Activated naive CD4-positive, alpha-beta T cell treated with Interleukin-2 at 50 U/mL for 16 hours (primary cell): ENCODE measurements at regions not wholly inside any gene's neighbourhood (a gene's known extent, or its start where the extent isn't known, plus 50 kb on each side); places are given as distances from the start of the nearest gene placed in this dataset.
A peak's percentile ranks its signal among the peaks of the same experiment; 100 is the strongest.

Experiments used
- DNase-seq: peaks from one replicate; pipeline ENCODE4 v3.0.0-alpha.2; 2020

GRCh38 chr7:114859477-114859876 is 62.4 kb upstream of the MDFIC start:
- no peak for DNase-seq

DNA sequence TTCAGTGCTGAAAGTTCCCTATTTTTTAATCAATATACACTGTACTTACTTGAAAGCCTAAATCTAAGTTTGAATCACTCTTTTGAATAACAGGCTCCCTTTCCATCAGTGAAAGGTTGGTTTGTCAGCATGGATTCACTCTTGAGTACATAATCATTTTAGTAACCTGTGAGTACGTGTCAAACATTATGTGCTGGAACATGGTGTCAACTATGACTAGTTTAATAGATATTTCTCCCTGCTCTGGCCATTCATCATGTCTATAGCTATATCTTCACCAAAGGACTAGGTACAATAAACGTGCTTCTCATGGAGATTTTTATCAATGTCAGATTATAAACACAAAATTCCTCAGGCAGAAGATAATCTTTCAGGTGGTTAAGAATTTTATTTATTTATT is 61.7 kb upstream of the MDFIC start:
- no peak for DNase-seq

DNA sequence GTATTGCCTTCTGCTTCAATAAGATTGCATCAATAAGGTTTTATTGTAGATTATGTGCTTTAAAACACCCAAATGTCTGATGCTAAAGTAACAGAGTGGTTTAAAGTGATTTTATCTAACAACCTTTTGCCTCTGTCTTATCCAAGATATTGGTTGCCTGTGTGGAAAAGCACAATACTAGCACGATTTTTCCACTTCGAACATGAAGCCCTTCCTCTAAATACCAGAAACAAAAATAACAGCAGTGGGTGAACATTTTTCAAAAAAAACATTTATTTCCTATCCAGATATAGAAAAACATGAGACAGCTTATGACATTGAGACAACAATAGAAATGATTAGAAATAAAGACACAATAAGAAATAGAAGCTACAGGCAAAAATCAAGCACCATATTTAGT is 59.5 kb upstream of the MDFIC start:
- DNase-seq = no peak

GRCh38 chr7:114864278-114864677 is 57.6 kb upstream of the MDFIC start:
- no peak for DNase-seq

DNA sequence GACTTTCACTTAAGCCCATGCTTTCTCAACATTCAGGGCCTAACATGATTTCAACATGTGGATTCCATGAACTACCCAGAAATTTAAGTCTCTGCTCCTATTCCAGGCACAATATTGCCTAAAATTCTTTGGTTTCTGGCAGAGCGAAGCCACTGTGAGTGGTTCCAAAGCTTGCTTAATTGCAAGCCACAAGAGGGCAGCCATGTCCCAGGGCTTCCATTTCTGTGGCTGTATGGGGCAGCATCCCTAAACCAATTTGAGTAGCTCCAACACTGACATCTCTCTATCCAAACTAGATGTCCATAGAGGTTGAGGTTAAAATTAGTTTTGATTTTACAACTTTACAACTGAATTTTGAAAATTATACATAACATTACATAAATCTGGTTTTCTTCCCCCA is 56.3 kb upstream of the MDFIC start:
- peak; percentile 64 for DNase-seq
